DMS 273 (cell line): ENCODE measurements at regions not wholly inside any gene's neighbourhood (a gene's known extent, or its start where the extent isn't known, plus 50 kb on each side); places are given as distances from the start of the nearest gene placed in this dataset.

Experiments
- DNase-seq: peaks from one replicate; lab custom pipeline; 2025; ENCODE audit not compliant: unreplicated experiment; lab: John Stamatoyannopoulos, UW

- peak; percentile 67 for DNase-seq
Observed at GRCh38 chr18:56038171-56039030, 450.4 kb upstream of the TCF4 start.

GRCh38 chr18:56036741-56037140, 448.7 kb upstream of the TCF4 start:
- peak; percentile 91 for DNase-seq

- DNase-seq = no peak
Observed at GRCh38 chr18:56035546-56035945, 447.6 kb upstream of the TCF4 start.

- DNase-seq = no peak
Observed at GRCh38 chr18:56034949-56035348, 447.0 kb upstream of the TCF4 start.

GRCh38 chr18:56030060-56030459, 442.1 kb upstream of the TCF4 start:
- no peak for DNase-seq

- DNase-seq = no peak
Observed at GRCh38 chr18:56028514-56028913, 440.5 kb upstream of the TCF4 start.

- DNase-seq = no peak
Observed at GRCh38 chr18:56026509-56026908, 438.5 kb upstream of the TCF4 start.

GRCh38 chr18:56021809-56022195, 433.8 kb upstream of the TCF4 start:
- DNase-seq = no peak

- DNase-seq = no peak
Observed at GRCh38 chr18:56021136-56021808, 433.3 kb upstream of the TCF4 start.

GRCh38 chr18:56019908-56020307, 431.9 kb upstream of the TCF4 start:
- no peak for DNase-seq

- DNase-seq = no peak
Observed at GRCh38 chr18:56019156-56019555, 431.2 kb upstream of the TCF4 start.

GRCh38 chr18:56009411-56009810, 421.4 kb upstream of the TCF4 start:
- no peak for DNase-seq

GRCh38 chr18:56003720-56004088, 415.7 kb upstream of the TCF4 start:
- DNase-seq = no peak

- DNase-seq = no peak
Observed at GRCh38 chr18:56003009-56003719, 415.2 kb upstream of the TCF4 start.

GRCh38 chr18:56001576-56001975, 413.6 kb upstream of the TCF4 start:
- DNase-seq = peak; percentile 2

GRCh38 chr18:56000041-56000440, 412.0 kb upstream of the TCF4 start:
- DNase-seq = no peak

- no peak for DNase-seq
Observed at GRCh38 chr18:55999641-56000040, 411.6 kb upstream of the TCF4 start.

GRCh38 chr18:55998801-55999385, 410.9 kb upstream of the TCF4 start:
- DNase-seq = no peak

- DNase-seq = peak; percentile 39
Observed at GRCh38 chr18:55998071-55998522, 410.1 kb upstream of the TCF4 start.

- DNase-seq = no peak
Observed at GRCh38 chr18:55997151-55997561, 409.2 kb upstream of the TCF4 start.

GRCh38 chr18:55996717-55997116, 408.7 kb upstream of the TCF4 start:
- DNase-seq = no peak
